Spinal cord (tissue), 9 donors: ENCODE measurements at regions not wholly inside any gene's neighbourhood (a gene's known extent, or its start where the extent isn't known, plus 50 kb on each side); places are given as distances from the start of the nearest gene placed in this dataset.
A peak's percentile ranks its signal among the peaks of the same experiment; 100 is the strongest.

Source experiments
- DNase-seq, 6 donors: peaks; one replicate each; pipeline versions ENCODE4 v3.0.0 to v3.0.0-alpha.2; 2013 to 2015; ENCODE audit warnings: low spot score in 6 of 6, low read depth in 4 of 6
- H3K27ac ChIP-seq: one replicate; pipeline ENCODE4 v1.5.1; 2013; ENCODE audit warnings: low read depth, low read length, control low read depth
- H3K27me3 ChIP-seq: one replicate; pipeline ENCODE4 v1.6.1; 2013; ENCODE audit warnings: low read length; ENCODE audit not compliant: control insufficient read depth, insufficient read depth
- H3K36me3 ChIP-seq: one replicate; pipeline ENCODE4 v1.6.1; 2013; ENCODE audit warnings: low read length; ENCODE audit not compliant: control insufficient read depth, insufficient read depth
- H3K4me1 ChIP-seq: one replicate; pipeline ENCODE4 v1.6.1; 2013; ENCODE audit warnings: low read length; ENCODE audit not compliant: control insufficient read depth, insufficient read depth
- H3K4me3 ChIP-seq: one replicate; pipeline ENCODE4 v1.5.1; 2013; ENCODE audit warnings: low read depth, low read length, control low read depth
- H3K9me3 ChIP-seq: one replicate; pipeline ENCODE4 v1.6.1; 2013; ENCODE audit warnings: low read length; ENCODE audit not compliant: control insufficient read depth, insufficient read depth
- WGBS: methylation state at CpG from one replicate; pipeline ENCODE4 v1.1.5; 2013; ENCODE audit warnings: missing lambda C conversion rate; ENCODE audit not compliant: insufficient coverage; 5-methylcytosine and 5-hydroxymethylcytosine counted together
- donor health status: healthy.

- Histone ChIP-seq H3K36me3 (no peaks in the 10 kb centered on the region), H3K27me3 (no peaks in the 10 kb centered on the region), H3K9me3 (no peaks in the 10 kb centered on the region), H3K4me3 (no peak overlapping the region), H3K4me1 (no peaks in the 10 kb centered on the region), H3K27ac (no peak overlapping the region)
- 79% methylated on average over 11 of the region's 11 CpGs for WGBS
- DNase-seq: no peak
Observed at GRCh38 chr15:39444735-39445470, 136.0 kb upstream of the THBS1 start.

- no peak overlapping the region for H3K27ac ChIP-seq
- no peaks in the 10 kb centered on the region for H3K36me3 ChIP-seq
- H3K4me1 ChIP-seq: no peaks in the 10 kb centered on the region
- no peaks in the 10 kb centered on the region for H3K9me3 ChIP-seq
- no peak overlapping the region for H3K4me3 ChIP-seq
- no peak for DNase-seq
- no peaks in the 10 kb centered on the region for H3K27me3 ChIP-seq
- no CpG with 5 or more reads among the region's 2 CpGs for WGBS
Observed at GRCh38 chr15:39445931-39446330, 134.9 kb upstream of the THBS1 start.

GRCh38 chr15:39447346-39447745, 133.5 kb upstream of the THBS1 start:
- peak in 2 of 6 donors; percentile 34 to 57 for DNase-seq
- WGBS: 38% methylated on average over 2 of the region's 2 CpGs

DNA sequence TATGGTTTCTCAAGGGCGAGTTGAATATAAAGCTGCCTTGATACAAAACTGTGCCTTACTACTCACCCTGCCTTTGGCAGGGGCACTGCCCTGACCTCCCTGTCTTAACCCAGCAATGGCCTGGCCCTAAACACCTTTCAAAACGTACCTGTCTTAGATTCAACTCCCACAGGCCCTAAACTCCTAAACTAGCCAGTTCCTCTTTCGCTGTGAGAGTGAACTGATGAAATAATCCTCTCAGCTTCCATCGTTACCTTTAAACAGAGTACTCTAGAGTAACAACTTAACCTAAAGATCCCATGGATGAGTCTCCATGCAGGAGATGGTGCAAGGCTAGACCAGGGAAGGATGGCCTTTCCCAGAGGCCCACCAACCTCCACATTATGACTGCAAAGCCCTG, 133.0 kb upstream of the THBS1 start:
- H3K27me3 ChIP-seq: no peaks in the 10 kb centered on the region
- DNase-seq: no peak
- H3K36me3 ChIP-seq: no peaks in the 10 kb centered on the region
- H3K4me3 ChIP-seq: no peak overlapping the region
- H3K4me1 ChIP-seq: no peaks in the 10 kb centered on the region
- 83% methylated on average over 3 of the region's 4 CpGs for WGBS
- H3K27ac ChIP-seq: no peak overlapping the region
- H3K9me3 ChIP-seq: no peaks in the 10 kb centered on the region

More at GRCh38 chr15:39447346-39447745, 133.5 kb upstream of the THBS1 start:
- Histone ChIP-seq H3K27me3 (no peaks in the 10 kb centered on the region), H3K4me1 (no peaks in the 10 kb centered on the region), H3K36me3 (no peaks in the 10 kb centered on the region), H3K27ac (no peak overlapping the region), H3K9me3 (no peaks in the 10 kb centered on the region), H3K4me3 (no peak overlapping the region)

DNA sequence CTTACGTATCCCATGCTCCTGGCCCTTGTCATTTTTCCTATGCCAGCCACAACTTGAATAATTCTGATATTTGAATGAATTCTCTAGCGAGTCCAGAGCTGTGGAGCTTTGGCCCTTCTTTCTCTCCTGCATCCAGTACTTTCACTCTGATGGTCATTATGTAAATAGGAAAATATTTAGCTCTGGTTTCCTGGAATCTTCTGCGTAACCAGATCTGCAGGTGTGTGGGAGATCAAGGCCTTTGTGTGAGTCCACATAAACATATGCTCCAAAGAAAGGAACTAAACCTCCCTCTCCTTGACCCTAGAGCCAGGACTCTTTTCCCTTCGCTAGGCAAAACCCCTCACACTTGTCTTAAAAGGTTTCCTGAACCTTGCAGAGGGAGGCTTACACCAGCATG, 132.5 kb upstream of the THBS1 start:
- Histone ChIP-seq H3K27me3 (no peaks in the 10 kb centered on the region), H3K4me3 (no peak overlapping the region), H3K27ac (no peak overlapping the region), H3K9me3 (no peaks in the 10 kb centered on the region), H3K4me1 (no peaks in the 10 kb centered on the region), H3K36me3 (no peaks in the 10 kb centered on the region)
- no peak for DNase-seq
- no CpG with 5 or more reads among the region's 4 CpGs for WGBS

GRCh38 chr15:39451121-39451688, 129.7 kb upstream of the THBS1 start:
- no peaks in the 10 kb centered on the region for H3K4me1 ChIP-seq
- no peaks in the 10 kb centered on the region for H3K27me3 ChIP-seq
- no peak overlapping the region for H3K27ac ChIP-seq
- no CpG with 5 or more reads among the region's 1 CpG for WGBS
- no peaks in the 10 kb centered on the region for H3K9me3 ChIP-seq
- H3K36me3 ChIP-seq: no peaks in the 10 kb centered on the region
- no peak overlapping the region for H3K4me3 ChIP-seq
- DNase-seq: no peak

- Histone ChIP-seq H3K27me3 (no peaks in the 10 kb centered on the region), H3K27ac (no peak overlapping the region), H3K4me1 (no peaks in the 10 kb centered on the region), H3K4me3 (no peak overlapping the region), H3K36me3 (no peaks in the 10 kb centered on the region), H3K9me3 (no peaks in the 10 kb centered on the region)
- no CpG with 5 or more reads among the region's 7 CpGs for WGBS
- DNase-seq: no peak
Observed at GRCh38 chr15:39451871-39452270, 129.0 kb upstream of the THBS1 start.

GRCh38 chr15:39453620-39454019, 127.3 kb upstream of the THBS1 start:
- DNase-seq: no peak
- Histone ChIP-seq H3K27ac (no peak overlapping the region), H3K4me3 (no peak overlapping the region), H3K9me3 (no peaks in the 10 kb centered on the region), H3K27me3 (no peaks in the 10 kb centered on the region), H3K36me3 (no peaks in the 10 kb centered on the region), H3K4me1 (no peaks in the 10 kb centered on the region)
- 75% methylated on average over 2 of the region's 4 CpGs for WGBS

DNA sequence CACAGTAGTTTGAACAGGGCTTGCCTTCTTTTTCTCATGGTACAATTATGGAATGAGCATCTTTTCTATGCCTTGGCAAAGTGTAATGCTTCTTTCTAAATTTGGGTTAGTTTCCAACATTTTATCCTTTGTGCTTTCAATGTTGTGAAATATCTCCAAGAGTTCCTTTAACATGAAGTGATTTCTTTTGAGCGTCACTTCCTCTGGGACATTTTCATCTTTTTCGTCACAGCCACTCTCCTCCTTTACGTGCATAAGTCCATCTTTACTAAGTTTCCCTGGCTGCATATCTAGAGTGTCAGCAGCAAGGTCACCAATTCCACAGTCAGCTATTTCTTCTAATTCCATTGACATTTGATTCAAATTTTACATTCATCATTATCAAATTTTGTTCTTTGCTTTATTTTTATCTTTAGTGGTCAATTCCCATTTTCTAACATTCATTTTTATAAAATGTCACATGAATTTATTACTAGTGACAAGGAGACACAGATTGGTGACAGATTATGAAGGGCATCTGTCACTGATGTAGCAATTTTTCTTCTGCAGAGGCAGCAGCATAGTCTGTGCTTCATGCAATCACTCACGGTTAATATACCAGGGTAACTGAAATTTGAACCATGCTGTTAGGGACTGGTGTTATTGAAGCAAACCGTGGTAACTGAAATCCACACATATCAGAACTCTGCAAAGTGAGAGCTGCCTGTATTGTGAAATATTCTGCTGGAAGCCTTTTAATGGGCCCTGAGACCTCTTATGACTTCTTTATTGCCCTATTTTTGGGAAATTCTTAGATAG, 126.5 kb upstream of the THBS1 start:
- 89% methylated on average over 3 of the region's 5 CpGs for WGBS
- Histone ChIP-seq H3K9me3 (no peaks in the 10 kb centered on the region), H3K4me3 (no peak overlapping the region), H3K27ac (no peak overlapping the region), H3K27me3 (no peaks in the 10 kb centered on the region), H3K4me1 (no peaks in the 10 kb centered on the region), H3K36me3 (no peaks in the 10 kb centered on the region)
- peak in 1 of 6 donors; percentile 30 for DNase-seq
